ENCODE measurements at regions not wholly inside any gene's neighbourhood (a gene's known extent, or its start where the extent isn't known, plus 50 kb on each side); places are given as distances from the start of the nearest gene placed in this dataset.
"Not testable (repeated sequence)": the region's sequence is repeated elsewhere in the genome, so short reads cannot be mapped to it uniquely, and the experiment has no call there.

- not testable (repeated sequence) for DNase-seq (ENCODE audit: low read depth); H3K4me3 ChIP-seq (ENCODE audit: low read depth, low read length)
Measured at GRCh38 chrX:40788698-40789097, 53.4 kb upstream of the MED14 start.

GRCh38 chrX:40792433-40792832 lies 57.1 kb upstream of the MED14 start:
- DNase-seq (ENCODE audit: low read depth), result no peak
- no peak overlapping the region for H3K4me3 ChIP-seq (ENCODE audit: low read depth, low read length)
- no peak for TF ChIP-seq CTCF (IDR thresholded peaks at IDR 0.05; ENCODE audit: insufficient read depth, low read depth, low read length, missing control alignments)

- not testable (repeated sequence) for DNase-seq (ENCODE audit: low read depth); H3K4me3 ChIP-seq (ENCODE audit: low read depth, low read length)
Measured at GRCh38 chrX:40794829-40795130, 59.4 kb upstream of the MED14 start.

- H3K4me3 ChIP-seq (ENCODE audit: low read depth, low read length); DNase-seq (ENCODE audit: low read depth): not testable (repeated sequence)
Measured at GRCh38 chrX:40799745-40800144, 64.4 kb upstream of the MED14 start.

GRCh38 chrX:40805404-40805803 lies 70.1 kb upstream of the MED14 start:
- DNase-seq (ENCODE audit: low read depth), result no peak
- no peak overlapping the region for H3K4me3 ChIP-seq (ENCODE audit: low read depth, low read length)
- no peak for TF ChIP-seq CTCF (IDR thresholded peaks at IDR 0.05; ENCODE audit: insufficient read depth, low read depth, low read length, missing control alignments)

- TF ChIP-seq CTCF (IDR thresholded peaks at IDR 0.05; ENCODE audit: insufficient read depth, low read depth, low read length, missing control alignments), result no peak
- no peak for DNase-seq (ENCODE audit: low read depth)
Measured at GRCh38 chrX:40806513-40807220, 71.3 kb upstream of the MED14 start.

GRCh38 chrX:40807384-40807783 lies 72.0 kb upstream of the MED14 start:
- DNase-seq (ENCODE audit: low read depth), result no peak
- no peak for TF ChIP-seq CTCF (IDR thresholded peaks at IDR 0.05; ENCODE audit: insufficient read depth, low read depth, low read length, missing control alignments)
- H3K4me3 ChIP-seq (ENCODE audit: low read depth, low read length), result no peak overlapping the region

More at GRCh38 chrX:40806513-40807220, 71.3 kb upstream of the MED14 start:
- H3K4me3 ChIP-seq (ENCODE audit: low read depth, low read length), result no peak overlapping the region

- DNase-seq (ENCODE audit: low read depth), result no peak
- no peak for TF ChIP-seq CTCF (IDR thresholded peaks at IDR 0.05; ENCODE audit: insufficient read depth, low read depth, low read length, missing control alignments)
- H3K4me3 ChIP-seq (ENCODE audit: low read depth, low read length), result no peak overlapping the region
Measured at GRCh38 chrX:40808203-40808602, 72.9 kb upstream of the MED14 start.

GRCh38 chrX:40809210-40809609 lies 73.9 kb upstream of the MED14 start:
- TF ChIP-seq CTCF (IDR thresholded peaks at IDR 0.05; ENCODE audit: insufficient read depth, low read depth, low read length, missing control alignments), result no peak
- no peak overlapping the region for H3K4me3 ChIP-seq (ENCODE audit: low read depth, low read length)
- DNase-seq (ENCODE audit: low read depth), result no peak

GRCh38 chrX:40815045-40815444 lies 79.7 kb upstream of the MED14 start:
- not testable (repeated sequence) for H3K4me3 ChIP-seq (ENCODE audit: low read depth, low read length); DNase-seq (ENCODE audit: low read depth)
